HK-2 (cell line): ENCODE measurements at regions not wholly inside any gene's neighbourhood (a gene's known extent, or its start where the extent isn't known, plus 50 kb on each side); places are given as distances from the start of the nearest gene placed in this dataset.

ENCODE experiments used
- DNase-seq: peaks from one replicate; pipeline ENCODE4 v3.0.0-alpha.2; 2018; ENCODE audit not compliant: unreplicated experiment

GRCh38 chr7:15753887-15754579, 67.5 kb upstream of the MEOX2 start:
- no peak for DNase-seq

DNA sequence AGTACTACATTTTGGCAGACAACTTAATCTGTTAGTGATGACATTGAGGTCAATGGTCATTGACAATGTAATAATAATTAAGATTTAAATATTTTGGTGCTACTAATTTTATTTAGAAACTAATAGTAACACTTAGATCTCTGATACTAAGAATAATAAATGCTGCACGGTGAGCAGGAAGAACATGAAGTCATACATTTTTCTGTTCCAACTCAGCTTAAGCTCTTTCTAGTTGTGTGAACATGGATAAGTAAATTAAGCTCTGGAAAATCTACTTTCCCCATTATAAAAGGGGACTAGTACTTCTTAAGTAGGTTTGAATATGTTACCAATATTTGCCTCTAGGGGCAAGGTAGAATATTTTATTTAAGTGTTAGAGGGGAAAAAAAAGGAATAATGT, 65.9 kb upstream of the MEOX2 start:
- no peak for DNase-seq

DNA sequence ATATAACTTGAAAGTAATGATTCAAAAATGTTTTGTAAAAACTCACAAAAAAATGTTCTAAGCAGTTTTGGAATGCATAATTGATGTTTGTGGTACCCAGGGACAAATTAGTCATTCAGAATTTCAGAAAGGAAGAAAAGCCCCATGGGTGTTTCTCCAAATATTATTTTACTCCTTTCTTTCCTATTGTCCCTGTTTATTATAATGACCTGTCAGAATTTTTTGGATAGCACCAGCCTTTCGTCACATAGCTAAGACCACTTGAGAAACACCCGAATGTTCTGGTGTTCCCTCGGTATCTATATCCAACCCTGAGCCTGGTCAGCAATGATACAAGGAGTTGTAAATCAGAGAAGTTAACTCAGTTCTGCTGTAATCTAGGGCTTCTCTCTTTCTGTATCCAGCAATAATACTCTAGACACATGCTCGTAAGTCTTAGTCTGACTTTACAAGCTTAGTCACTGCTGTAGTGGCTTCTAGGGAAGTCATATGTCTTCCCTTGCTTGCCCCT, 64.8 kb upstream of the MEOX2 start:
- no peak for DNase-seq

- no peak for DNase-seq
Measured at GRCh38 chr7:15750727-15751126, 64.2 kb upstream of the MEOX2 start.

- no peak for DNase-seq
Measured at GRCh38 chr7:15749631-15750030, 63.1 kb upstream of the MEOX2 start.

DNA sequence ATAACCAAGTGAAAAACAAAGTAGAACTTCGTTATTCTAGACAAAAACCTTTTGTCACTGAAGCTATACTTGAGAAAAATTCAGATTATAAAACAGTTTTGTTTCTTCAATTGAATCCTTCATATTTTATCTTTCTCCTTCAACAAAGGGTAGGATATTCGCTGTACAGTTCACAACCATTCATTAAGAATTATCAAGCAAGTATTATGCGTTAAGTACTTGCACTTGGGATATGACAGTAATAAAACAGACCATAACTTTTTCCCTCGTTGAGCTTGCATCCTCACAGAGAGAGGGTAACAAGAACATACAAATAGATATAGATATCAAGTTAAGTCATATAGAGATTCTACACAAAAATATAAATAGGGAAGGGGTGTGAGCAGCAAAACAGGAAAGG, 61.2 kb upstream of the MEOX2 start:
- DNase-seq: no peak

DNA sequence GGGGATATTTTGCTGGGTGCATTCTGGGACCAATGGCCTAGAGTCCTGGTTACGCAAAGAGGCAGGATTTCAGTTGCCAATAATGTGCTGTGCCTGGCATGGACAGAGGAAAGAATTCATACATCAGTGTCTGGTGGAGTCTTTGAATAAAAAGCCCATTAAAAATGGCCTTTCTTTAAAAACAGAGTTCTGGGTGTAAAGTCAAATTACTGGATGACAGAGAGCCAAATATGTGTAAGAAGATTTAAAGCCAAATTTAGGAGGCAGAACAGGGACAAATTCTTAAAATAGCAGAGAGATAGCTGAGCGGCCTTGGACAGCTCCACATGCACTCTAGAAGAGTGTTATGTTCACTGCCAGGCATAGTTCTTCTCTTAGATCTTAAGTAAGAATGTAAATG, 60.8 kb upstream of the MEOX2 start:
- no peak for DNase-seq

DNA sequence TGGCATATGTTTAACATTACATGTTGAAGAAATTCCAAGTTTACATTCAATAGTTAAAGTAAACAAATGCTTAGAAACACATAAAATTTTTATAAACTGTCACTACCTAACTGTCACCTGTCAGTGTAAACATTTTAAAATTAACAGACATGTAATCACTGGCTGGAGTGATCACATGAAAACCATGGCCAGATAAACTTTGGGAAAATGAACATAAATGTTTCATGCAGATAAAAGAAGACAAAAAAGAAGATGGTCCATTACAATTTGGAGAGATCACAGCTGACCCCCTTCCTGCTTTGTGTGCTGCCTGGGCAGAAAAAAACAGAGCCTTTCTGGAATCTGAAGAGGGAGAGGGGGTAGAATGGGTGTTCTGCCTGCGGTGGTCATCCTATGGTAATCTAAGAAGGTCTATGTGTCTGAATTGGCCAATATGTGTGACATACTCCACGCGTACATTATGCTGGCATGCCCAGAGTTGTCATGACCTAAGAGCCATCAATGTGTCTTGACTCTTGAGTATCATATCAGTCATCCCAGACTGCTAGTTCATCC, 57.5 kb upstream of the MEOX2 start:
- DNase-seq: no peak

- DNase-seq: no peak
Measured at GRCh38 chr7:15737601-15738000, 51.1 kb upstream of the MEOX2 start.
